Subcutaneous abdominal adipose tissue (tissue), 5 donors: ENCODE measurements at regions not wholly inside any gene's neighbourhood (a gene's known extent, or its start where the extent isn't known, plus 50 kb on each side); places are given as distances from the start of the nearest gene placed in this dataset.

Source experiments
- H3K27ac ChIP-seq: one replicate; pipeline ENCODE4 v1.7.0; 2013; ENCODE audit warnings: low read depth, mild to moderate bottlenecking, inconsistent platforms, low read length, moderate library complexity
- H3K27me3 ChIP-seq, 5 donors: one replicate each; pipeline ENCODE4 v1.7.0; 2013; ENCODE audit warnings: low read length in 5 of 5, inconsistent platforms in 1 of 5; ENCODE audit not compliant: control insufficient read depth in 5 of 5, insufficient read depth in 4 of 5
- H3K36me3 ChIP-seq, 5 donors: one replicate each; pipeline ENCODE4 v1.7.0; 2013; ENCODE audit warnings: low read length in 5 of 5; ENCODE audit not compliant: control insufficient read depth in 5 of 5, insufficient read depth in 5 of 5
- H3K4me1 ChIP-seq, 5 donors: one replicate each; pipeline ENCODE4 v1.7.0; 2013; ENCODE audit warnings: low read length in 5 of 5, mild to moderate bottlenecking in 3 of 5, moderate library complexity in 1 of 5; ENCODE audit not compliant: control insufficient read depth in 5 of 5, insufficient read depth in 5 of 5
- H3K4me3 ChIP-seq, 5 donors: one replicate each; pipeline ENCODE4 v1.7.0; 2013; ENCODE audit warnings: low read length in 5 of 5, low read depth in 1 of 5
- H3K9ac ChIP-seq, 5 donors: one replicate each; pipeline ENCODE4 v1.7.0; 2013; ENCODE audit warnings: low read length in 5 of 5, mild to moderate bottlenecking in 4 of 5, moderate library complexity in 3 of 5
- H3K9me3 ChIP-seq, 5 donors: one replicate each; pipeline ENCODE4 v1.7.0; 2013; ENCODE audit warnings: low read length in 5 of 5; ENCODE audit not compliant: control insufficient read depth in 5 of 5
- donor health status: healthy.
- donor health status: healthy.
- donor health status: healthy.
- donor health status: healthy.
- donor health status: healthy.

DNA sequence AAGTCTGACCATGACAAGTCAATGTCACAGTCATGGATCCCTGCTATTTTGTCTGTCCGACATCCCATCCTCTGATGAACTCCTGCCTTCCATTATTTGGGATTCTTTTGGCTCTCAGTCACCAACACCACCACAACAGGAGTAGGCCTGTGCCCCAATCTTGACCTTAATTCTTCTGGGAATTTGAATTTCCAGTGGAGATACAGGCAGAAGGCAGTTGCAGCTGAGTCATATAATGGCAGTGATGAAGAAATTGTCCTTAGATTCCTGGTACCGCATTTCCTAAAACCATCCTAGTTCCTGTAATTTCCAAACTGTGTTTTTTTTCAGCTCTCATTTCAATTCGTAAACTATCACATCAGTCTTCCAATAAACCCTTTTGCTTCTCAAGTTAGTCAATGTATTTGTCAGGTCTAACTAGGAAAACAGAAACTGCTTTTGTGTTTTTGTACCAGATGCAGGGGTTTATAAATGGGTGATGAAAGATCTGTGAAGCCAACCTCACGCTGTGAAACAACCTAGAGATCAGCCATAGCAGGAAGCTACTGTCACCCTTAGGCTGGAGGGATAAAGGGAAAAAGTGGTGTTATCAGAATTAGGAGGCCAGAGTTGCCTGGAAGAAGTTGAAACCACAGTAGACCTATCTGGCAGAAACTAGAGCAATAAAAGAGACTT, 126.3 kb upstream of the TMEM108 start:
- Histone ChIP-seq H3K4me1 (peaks cover 0 to 6% (median 0%) of the 10 kb centered on the region in 5 donors), H3K27ac (no peak overlapping the region), H3K36me3 (no peaks in the 10 kb centered on the region), H3K27me3 (no peaks in the 10 kb centered on the region), H3K9ac (no peak overlapping the region), H3K4me3 (no peak overlapping the region), H3K9me3 (no peaks in the 10 kb centered on the region)

DNA sequence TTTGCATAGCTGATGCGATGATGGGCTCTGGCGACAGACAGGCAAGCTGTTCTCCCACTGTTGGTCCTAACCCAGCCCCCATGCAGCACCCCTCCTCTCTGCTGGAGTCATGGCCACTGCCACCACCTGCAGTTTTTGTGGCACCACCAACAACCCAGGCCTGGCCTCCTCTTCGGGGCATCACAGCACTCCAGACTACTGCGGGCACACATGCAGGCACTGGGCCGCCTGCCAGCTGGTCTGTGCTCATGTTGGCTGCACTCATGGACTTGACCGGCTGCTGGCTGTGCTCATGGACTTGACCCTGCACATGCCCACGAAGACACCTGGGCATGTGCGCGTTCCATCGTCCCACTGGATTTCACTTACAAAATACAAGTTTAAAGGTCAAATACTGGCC, 130.9 kb upstream of the TMEM108 start:
- H3K9me3 ChIP-seq = no peaks in the 10 kb centered on the region
- no peak overlapping the region for H3K4me3 ChIP-seq
- no peak overlapping the region for H3K27ac ChIP-seq
- no peak overlapping the region for H3K9ac ChIP-seq
- H3K27me3 ChIP-seq = no peaks in the 10 kb centered on the region
- no peaks in the 10 kb centered on the region for H3K36me3 ChIP-seq
- H3K4me1 ChIP-seq = peaks cover 0 to 6% (median 0%) of the 10 kb centered on the region in 5 donors

DNA sequence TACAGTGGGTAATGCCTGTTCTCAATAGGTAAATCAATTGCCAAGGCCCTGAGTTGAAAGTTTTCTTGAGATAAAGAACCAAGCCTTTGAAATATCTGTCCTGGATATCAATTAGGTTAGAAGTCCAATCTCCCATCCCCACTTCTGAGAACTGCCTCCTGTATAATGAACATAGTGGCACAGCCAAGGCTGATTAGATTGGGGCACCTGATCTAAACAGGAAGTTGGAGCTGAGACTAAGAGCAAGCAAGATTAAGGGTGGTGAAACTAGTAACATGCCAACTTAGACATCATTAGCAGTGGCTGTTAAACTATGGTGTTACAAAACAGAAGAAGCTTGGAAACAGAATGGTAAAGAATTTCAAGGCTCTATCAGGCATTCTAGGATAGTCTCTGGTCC, 137.7 kb upstream of the TMEM108 start:
- no peaks in the 10 kb centered on the region for H3K4me1 ChIP-seq
- no peak overlapping the region for H3K9ac ChIP-seq
- no peak overlapping the region for H3K4me3 ChIP-seq
- H3K27me3 ChIP-seq = no peaks in the 10 kb centered on the region
- no peaks in the 10 kb centered on the region for H3K9me3 ChIP-seq
- no peaks in the 10 kb centered on the region for H3K36me3 ChIP-seq
- H3K27ac ChIP-seq = no peak overlapping the region

- Histone ChIP-seq H3K9ac (no peak overlapping the region), H3K27me3 (no peaks in the 10 kb centered on the region), H3K4me1 (no peaks in the 10 kb centered on the region), H3K27ac (no peak overlapping the region), H3K9me3 (no peaks in the 10 kb centered on the region), H3K4me3 (no peak overlapping the region), H3K36me3 (no peaks in the 10 kb centered on the region)
Observed at GRCh38 chr3:132898141-132898540, 140.1 kb upstream of the TMEM108 start.

- Histone ChIP-seq H3K4me1 (no peaks in the 10 kb centered on the region), H3K4me3 (no peak overlapping the region), H3K27me3 (no peaks in the 10 kb centered on the region), H3K27ac (no peak overlapping the region), H3K9ac (no peak overlapping the region), H3K36me3 (no peaks in the 10 kb centered on the region), H3K9me3 (no peaks in the 10 kb centered on the region)
Observed at GRCh38 chr3:132892956-132893355, 145.2 kb upstream of the TMEM108 start.

DNA sequence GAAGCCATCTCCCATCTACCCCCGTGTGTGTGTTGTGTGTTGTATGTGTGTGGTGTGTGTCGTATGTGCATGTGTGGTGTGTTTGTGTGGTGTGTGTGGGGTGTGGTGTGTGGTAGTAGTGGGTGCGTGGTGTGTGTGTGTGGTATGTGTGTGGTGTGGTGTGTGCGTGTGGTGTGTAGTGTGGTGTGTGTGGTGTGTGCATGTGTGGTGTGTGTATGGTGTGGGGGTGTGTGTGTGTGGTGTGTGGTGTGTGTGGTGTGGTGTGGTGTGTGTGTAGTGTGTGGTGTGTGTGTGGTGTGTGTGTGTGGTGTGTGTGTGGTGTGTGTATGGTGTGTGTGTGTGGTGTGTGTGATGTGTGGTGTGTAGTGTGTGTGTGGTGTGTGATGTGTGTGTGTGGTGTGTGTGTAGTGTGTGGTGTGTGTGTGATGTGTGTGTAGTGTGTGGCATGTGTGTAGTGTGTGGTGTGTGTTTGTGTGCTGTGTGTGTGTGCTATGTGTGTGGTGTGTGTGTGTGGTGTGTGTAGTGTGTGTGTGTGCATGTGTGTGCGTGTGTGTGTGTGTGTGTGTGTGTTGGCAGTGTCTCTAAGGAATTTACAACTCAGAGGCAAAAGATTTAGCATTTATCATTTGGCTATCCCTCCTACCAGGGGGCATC, 156.3 kb upstream of the TMEM108 start:
- no peak overlapping the region for H3K27ac ChIP-seq
- no peak overlapping the region for H3K4me3 ChIP-seq
- no peaks in the 10 kb centered on the region for H3K36me3 ChIP-seq

DNA sequence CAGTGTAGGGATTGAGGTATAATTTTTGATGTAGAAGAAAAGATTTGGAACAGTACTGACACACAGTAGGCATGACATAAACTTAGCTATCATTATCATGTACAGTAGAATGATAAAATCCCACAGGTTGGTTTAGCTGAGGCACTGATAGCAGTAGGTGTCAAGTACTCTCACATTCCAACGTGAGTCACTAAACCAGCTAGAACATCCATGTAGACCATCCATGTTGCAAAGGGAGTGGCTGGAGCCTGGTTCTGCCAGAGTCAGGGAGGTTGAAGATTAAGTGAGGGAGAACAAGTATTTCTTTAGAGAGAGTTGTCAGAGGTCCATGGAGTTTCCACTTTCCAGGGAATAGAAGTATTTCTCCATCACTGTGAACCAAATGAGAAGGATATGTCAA, 157.2 kb upstream of the TMEM108 start:
- H3K36me3 ChIP-seq = no peaks in the 10 kb centered on the region

More for the DNA sequence above, 156.3 kb upstream of the TMEM108 start:
- H3K4me1 ChIP-seq = no peaks in the 10 kb centered on the region
- no peaks in the 10 kb centered on the region for H3K9me3 ChIP-seq
- peaks cover 0 to 2% (median 0%) of the 10 kb centered on the region in 5 donors for H3K27me3 ChIP-seq
- no peak overlapping the region for H3K9ac ChIP-seq

GRCh38 chr3:132879656-132880055, 157.4 kb upstream of the NPHP3 start:
- Histone ChIP-seq H3K9ac (no peak overlapping the region), H3K9me3 (no peaks in the 10 kb centered on the region), H3K36me3 (no peaks in the 10 kb centered on the region), H3K4me1 (no peaks in the 10 kb centered on the region), H3K27me3 (peaks cover 0 to 2% (median 0%) of the 10 kb centered on the region in 5 donors), H3K27ac (no peak overlapping the region), H3K4me3 (no peak overlapping the region)

More for the DNA sequence above, 157.2 kb upstream of the TMEM108 start:
- no peaks in the 10 kb centered on the region for H3K4me1 ChIP-seq
- peaks cover 0 to 2% (median 0%) of the 10 kb centered on the region in 5 donors for H3K27me3 ChIP-seq
- no peaks in the 10 kb centered on the region for H3K9me3 ChIP-seq
- no peak overlapping the region for H3K27ac ChIP-seq
- H3K4me3 ChIP-seq = no peak overlapping the region
- H3K9ac ChIP-seq = no peak overlapping the region

GRCh38 chr3:132874701-132875100, 152.5 kb upstream of the NPHP3 start:
- Histone ChIP-seq H3K4me3 (no peak overlapping the region), H3K9ac (no peak overlapping the region), H3K4me1 (no peaks in the 10 kb centered on the region), H3K27ac (no peak overlapping the region), H3K36me3 (no peaks in the 10 kb centered on the region), H3K9me3 (no peaks in the 10 kb centered on the region), H3K27me3 (no peaks in the 10 kb centered on the region)

GRCh38 chr3:132872711-132873110, 150.5 kb upstream of the NPHP3 start:
- no peaks in the 10 kb centered on the region for H3K27me3 ChIP-seq
- no peak overlapping the region for H3K9ac ChIP-seq
- no peak overlapping the region for H3K4me3 ChIP-seq
- no peak overlapping the region for H3K27ac ChIP-seq
- H3K9me3 ChIP-seq = no peaks in the 10 kb centered on the region
- H3K36me3 ChIP-seq = no peaks in the 10 kb centered on the region
- no peaks in the 10 kb centered on the region for H3K4me1 ChIP-seq
